ENCODE measurements at regions not wholly inside any gene's neighbourhood (a gene's known extent, or its start where the extent isn't known, plus 50 kb on each side); places are given as distances from the start of the nearest gene placed in this dataset.

GRCh38 chr21:14748662-14749061 is 202.5 kb upstream of the SAMSN1 start (continued):
- TF ChIP-seq ZNF318 (IDR thresholded peaks at IDR 0.05; ENCODE audit: borderline replicate concordance in 1 of 2, low read depth in 1 of 2) (no peak), SAFB (IDR thresholded peaks at IDR 0.05; ENCODE audit: borderline replicate concordance, low read depth, low read length) (no peak), ZNF232 (CRISPR knock-in tag; IDR thresholded peaks at IDR 0.05) (no peak), ZBTB12 (CRISPR knock-in tag; IDR thresholded peaks at IDR 0.05) (no peak), SREBF2 (CRISPR knock-in tag; IDR thresholded peaks at IDR 0.05) (no peak), PHB (CRISPR knock-in tag; IDR thresholded peaks at IDR 0.05) (no peak), E2F5 (CRISPR knock-in tag; IDR thresholded peaks at IDR 0.05) (no peak), PATZ1 (CRISPR knock-in tag; IDR thresholded peaks at IDR 0.05; ENCODE audit: borderline replicate concordance) (no peak), PML (IDR thresholded peaks at IDR 0.05; ENCODE audit: low read length) (no peak), CREB3L1 (IDR thresholded peaks at IDR 0.05; ENCODE audit: borderline replicate concordance, low read depth) (no peak), ZEB2 (IDR thresholded peaks at IDR 0.05) (no peak)

Data from K562 (cell line).